HG02884 (cell line): ENCODE measurements at regions not wholly inside any gene's neighbourhood (a gene's known extent, or its start where the extent isn't known, plus 50 kb on each side); places are given as distances from the start of the nearest gene placed in this dataset.

Experiments
- ATAC-seq: cut with Tn5 transposase; IDR thresholded peaks from one replicate; pipeline ENCODE4 v1.9.1; 2021; ENCODE audit warnings: mild to moderate bottlenecking, moderate library complexity; ENCODE audit not compliant: unreplicated experiment

- no peak for ATAC-seq
Measured at GRCh38 chr18:68435581-68435980, 279.3 kb downstream of the TMX3 start.

DNA sequence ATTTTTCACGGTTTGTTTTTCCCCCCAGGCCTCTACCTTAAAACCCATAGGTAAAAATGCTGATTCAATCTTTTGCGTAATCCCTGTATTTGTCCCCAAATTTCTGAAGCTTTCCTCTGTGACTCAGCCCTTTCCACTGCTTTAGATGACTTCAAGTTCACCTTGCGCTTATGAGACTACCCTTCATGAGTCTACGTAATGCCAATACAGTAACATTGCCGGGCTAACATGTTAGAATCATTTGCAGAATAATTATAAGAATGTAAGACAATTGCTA, 283.0 kb downstream of the TMX3 start:
- ATAC-seq, result no peak

GRCh38 chr18:68431111-68431921, 283.6 kb downstream of the TMX3 start:
- no peak for ATAC-seq

- ATAC-seq, result no peak
Measured at GRCh38 chr18:68429841-68430240, 285.1 kb downstream of the TMX3 start.

GRCh38 chr18:68429111-68429510, 285.8 kb downstream of the TMX3 start:
- no peak for ATAC-seq

GRCh38 chr18:68428661-68429060, 286.2 kb downstream of the TMX3 start:
- ATAC-seq, result no peak

- ATAC-seq, result no peak
Measured at GRCh38 chr18:68427951-68428401, 286.9 kb downstream of the TMX3 start.

- no peak for ATAC-seq
Measured at GRCh38 chr18:68426731-68427315, 288.1 kb downstream of the TMX3 start.

GRCh38 chr18:68418881-68419280, 296.0 kb downstream of the TMX3 start:
- no peak for ATAC-seq

- ATAC-seq, result no peak
Measured at GRCh38 chr18:68418226-68418868, 296.6 kb downstream of the TMX3 start.

DNA sequence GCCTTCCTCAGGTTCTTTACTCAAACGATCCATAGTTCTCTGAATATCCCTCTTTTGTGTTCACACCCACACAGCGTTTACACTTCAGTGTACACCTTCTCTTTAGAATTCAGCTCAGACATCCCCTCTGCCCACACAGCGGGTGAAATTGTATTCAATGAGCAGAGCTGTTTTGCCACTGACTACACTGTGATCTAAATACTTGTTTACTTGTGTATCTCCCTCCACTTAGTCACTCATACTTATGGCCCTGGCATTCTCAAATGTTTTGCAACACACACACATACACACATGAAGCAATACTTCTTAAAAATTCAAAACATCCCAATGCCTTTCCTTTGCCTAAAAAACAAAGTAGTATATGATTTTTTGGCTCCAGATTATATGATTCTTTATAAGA, 297.1 kb downstream of the TMX3 start:
- no peak for ATAC-seq

GRCh38 chr18:68417166-68417799, 297.6 kb downstream of the TMX3 start:
- ATAC-seq, result no peak

DNA sequence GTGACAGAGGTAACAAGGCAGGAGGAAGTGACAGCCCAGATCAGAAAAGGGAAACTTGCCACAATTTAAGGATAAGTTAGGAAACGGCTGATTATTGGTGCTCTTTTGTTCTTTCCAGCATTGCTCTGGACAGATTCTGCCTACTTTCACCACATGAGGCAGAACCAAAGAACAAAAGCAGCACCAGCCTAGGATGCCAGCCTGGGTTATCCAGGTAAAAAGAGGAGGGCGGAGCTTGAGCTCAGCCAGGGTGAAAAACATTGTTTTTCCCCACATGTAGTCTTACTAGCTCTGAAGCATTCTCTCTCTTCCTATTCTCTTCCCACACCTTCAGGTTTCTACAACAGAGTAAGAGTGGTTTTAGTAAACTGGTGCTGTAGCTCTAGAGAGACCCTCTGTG, 300.5 kb downstream of the TMX3 start:
- ATAC-seq, result no peak

GRCh38 chr18:68409576-68409975, 305.3 kb downstream of the TMX3 start:
- no peak for ATAC-seq

DNA sequence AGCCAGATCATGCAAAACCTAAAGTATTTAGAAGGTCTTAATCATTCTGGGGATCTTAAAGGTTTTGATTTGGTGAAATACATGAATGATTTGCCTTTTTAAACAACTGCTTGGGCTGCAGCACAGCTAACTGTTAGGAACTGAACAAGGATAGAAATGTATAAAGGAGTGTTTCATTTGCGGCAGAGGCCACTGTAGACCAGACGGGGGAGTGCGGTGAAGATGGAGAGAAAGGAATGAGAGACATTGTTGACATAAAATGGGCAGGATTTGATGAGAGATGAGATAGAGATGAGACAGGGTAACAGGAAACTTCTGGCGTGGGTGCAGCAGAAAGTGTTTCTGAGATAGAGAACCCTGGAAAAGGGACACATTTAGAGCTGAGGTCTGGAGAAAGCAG, 308.1 kb downstream of the TMX3 start:
- ATAC-seq, result no peak

DNA sequence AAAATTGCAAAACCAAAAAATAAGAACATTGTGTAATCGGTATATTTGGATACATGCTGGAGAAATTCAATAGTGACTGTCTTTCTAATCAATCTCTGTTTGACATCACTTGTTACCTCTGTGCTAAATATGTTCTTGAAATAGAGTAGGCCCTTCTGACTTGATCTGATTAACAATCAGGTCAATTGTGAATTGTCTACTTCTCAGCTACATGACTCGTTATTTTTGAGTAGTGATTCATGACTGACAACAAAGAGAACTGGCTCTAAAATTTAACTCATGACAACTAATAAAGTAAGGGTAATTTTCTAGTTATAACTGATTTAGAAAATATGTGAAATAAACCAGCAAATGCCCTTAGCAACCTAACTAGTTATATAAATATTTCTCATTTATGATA, 312.1 kb downstream of the TMX3 start:
- ATAC-seq, result no peak

DNA sequence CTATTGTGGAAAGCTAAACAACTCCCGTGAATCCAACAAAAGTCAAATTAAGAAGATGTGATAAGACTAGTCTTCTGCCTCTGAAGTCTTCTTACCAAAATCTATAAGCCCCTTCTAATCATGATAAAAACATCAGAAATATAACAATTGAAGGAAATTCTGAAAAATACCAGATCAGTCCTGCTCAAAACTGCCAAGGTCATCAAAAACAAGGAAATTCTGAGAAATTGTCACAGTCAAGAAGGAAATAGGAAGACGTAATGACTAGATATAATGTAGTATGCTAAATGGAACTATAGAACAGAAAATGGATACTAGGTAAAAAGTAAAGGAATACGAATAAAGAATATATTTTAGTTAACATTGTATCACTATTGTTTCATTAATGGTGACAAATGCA, 314.0 kb downstream of the TMX3 start:
- ATAC-seq, result no peak

- ATAC-seq, result no peak
Measured at GRCh38 chr18:68399721-68400120, 315.2 kb downstream of the TMX3 start.

DNA sequence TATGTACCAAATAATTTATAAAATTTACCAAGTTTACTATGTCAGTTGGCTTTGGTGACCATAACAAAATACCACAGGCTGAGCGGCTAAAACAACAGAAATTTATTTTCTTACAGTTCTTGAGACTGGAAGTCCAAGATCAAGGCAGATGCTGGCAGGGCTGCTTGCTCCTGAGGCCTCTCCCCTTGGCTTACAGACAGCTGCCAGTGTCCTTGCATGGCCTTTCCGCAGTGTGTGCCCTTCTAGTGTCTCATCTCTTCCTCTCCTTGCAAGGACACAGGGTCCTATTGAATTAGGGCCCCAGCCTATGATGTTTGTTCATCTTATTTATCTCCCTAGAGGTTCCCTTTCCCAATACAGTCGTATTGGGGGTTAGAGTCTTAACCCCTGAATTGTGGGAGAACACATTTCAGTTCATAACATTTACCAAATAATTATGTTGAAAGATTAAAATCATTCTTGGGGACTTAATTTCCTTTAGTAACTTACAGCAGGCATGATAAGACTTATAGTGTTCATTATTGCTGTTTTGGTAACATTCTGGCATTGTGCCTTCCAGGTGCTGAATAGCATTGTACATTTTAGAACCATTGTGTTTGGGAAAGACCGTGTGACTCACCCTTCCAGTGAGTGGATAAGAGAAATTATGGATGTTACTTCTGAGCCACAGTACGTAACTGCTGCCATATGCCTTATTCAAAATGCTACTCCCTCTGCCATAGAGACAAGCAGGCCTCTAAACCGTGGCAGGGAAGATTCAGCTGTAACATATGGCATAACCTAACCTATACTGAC, 317.5 kb downstream of the TMX3 start:
- ATAC-seq, result no peak

GRCh38 chr18:68394705-68395104, 320.2 kb downstream of the TMX3 start:
- ATAC-seq, result no peak

DNA sequence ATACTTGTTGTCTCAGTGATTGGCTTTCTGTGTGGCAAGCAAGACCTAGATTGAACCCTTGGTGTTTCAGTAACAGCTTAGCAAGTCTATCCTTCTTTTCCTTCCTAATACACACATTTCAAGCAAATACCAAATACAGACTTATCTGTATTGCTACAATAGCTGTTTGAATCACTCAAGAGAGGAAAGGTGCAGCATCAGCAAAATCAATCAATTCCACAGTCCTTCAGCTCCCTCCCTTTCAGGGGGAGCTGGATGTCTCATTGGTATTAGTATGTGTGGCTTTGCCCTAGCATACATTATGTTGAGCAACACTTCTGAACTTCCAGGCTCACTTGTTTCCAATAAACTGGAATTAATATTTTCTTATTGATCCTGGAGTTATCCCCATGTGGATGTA, 323.1 kb downstream of the TMX3 start:
- no peak for ATAC-seq
